ENCODE measurements at regions not wholly inside any gene's neighbourhood (a gene's known extent, or its start where the extent isn't known, plus 50 kb on each side); places are given as distances from the start of the nearest gene placed in this dataset.
"Not testable (repeated sequence)": the region's sequence is repeated elsewhere in the genome, so short reads cannot be mapped to it uniquely, and the experiment has no call there.

- H3K4me2 ChIP-seq (ENCODE audit: low read length) = no peak overlapping the region
- no peak overlapping the region for H2AFZ ChIP-seq
- no peak overlapping the region for H3K9ac ChIP-seq
- no peaks in the 10 kb centered on the region for H3K36me3 ChIP-seq (ENCODE audit: control insufficient read depth, insufficient read depth, low read length)
- H3K27ac ChIP-seq = no peak overlapping the region
- no peaks in the 10 kb centered on the region for H3K79me2 ChIP-seq
- H3K9me3 ChIP-seq (ENCODE audit: control insufficient read depth, low read length) = no peaks in the 10 kb centered on the region
- H3K27me3 ChIP-seq (ENCODE audit: control insufficient read depth, insufficient read depth, low read length) = no peaks in the 10 kb centered on the region
- H3K4me1 ChIP-seq = no peaks in the 10 kb centered on the region
- H3K4me3 ChIP-seq (ENCODE audit: low read depth, low read length) = no peak overlapping the region
- TF ChIP-seq CTCF (IDR thresholded peaks at IDR 0.05) = no peak
These were observed 179.8 kb upstream of the NRXN3 start for GRCh38 chr14:77990337-77990736.

GRCh38 chr14:77991128-77991772 lies 178.9 kb upstream of the NRXN3 start:
- Histone ChIP-seq H3K4me2 (ENCODE audit: low read length) (no peak overlapping the region), H3K79me2 (no peaks in the 10 kb centered on the region), H3K4me1 (no peaks in the 10 kb centered on the region), H3K4me3 (ENCODE audit: low read depth, low read length) (no peak overlapping the region), H3K9ac (no peak overlapping the region), H3K36me3 (ENCODE audit: control insufficient read depth, insufficient read depth, low read length) (no peaks in the 10 kb centered on the region), H3K27me3 (ENCODE audit: control insufficient read depth, insufficient read depth, low read length) (no peaks in the 10 kb centered on the region), H2AFZ (no peak overlapping the region), H3K27ac (no peak overlapping the region), H3K9me3 (ENCODE audit: control insufficient read depth, low read length) (no peaks in the 10 kb centered on the region)
- peak; percentile 30 for TF ChIP-seq CTCF (IDR thresholded peaks at IDR 0.05)

GRCh38 chr14:78005325-78005724 lies 164.8 kb upstream of the NRXN3 start:
- H3K9me3 ChIP-seq (ENCODE audit: control insufficient read depth, low read length) = no peaks in the 10 kb centered on the region
- no peaks in the 10 kb centered on the region for H3K27me3 ChIP-seq (ENCODE audit: control insufficient read depth, insufficient read depth, low read length)
- H3K79me2 ChIP-seq = no peaks in the 10 kb centered on the region
- TF ChIP-seq CTCF (IDR thresholded peaks at IDR 0.05) = no peak
- H3K4me2 ChIP-seq (ENCODE audit: low read length) = no peak overlapping the region
- no peak overlapping the region for H3K4me3 ChIP-seq (ENCODE audit: low read depth, low read length)
- no peak overlapping the region for H3K27ac ChIP-seq
- H2AFZ ChIP-seq = no peak overlapping the region
- H3K4me1 ChIP-seq = no peaks in the 10 kb centered on the region
- no peaks in the 10 kb centered on the region for H3K36me3 ChIP-seq (ENCODE audit: control insufficient read depth, insufficient read depth, low read length)
- H3K9ac ChIP-seq = no peak overlapping the region

GRCh38 chr14:78007160-78007559 lies 163.0 kb upstream of the NRXN3 start:
- no peaks in the 10 kb centered on the region for H3K27me3 ChIP-seq (ENCODE audit: control insufficient read depth, insufficient read depth, low read length)
- H3K27ac ChIP-seq = no peak overlapping the region
- no peaks in the 10 kb centered on the region for H3K4me1 ChIP-seq
- H3K9me3 ChIP-seq (ENCODE audit: control insufficient read depth, low read length) = no peaks in the 10 kb centered on the region
- no peak overlapping the region for H3K4me3 ChIP-seq (ENCODE audit: low read depth, low read length)
- no peaks in the 10 kb centered on the region for H3K36me3 ChIP-seq (ENCODE audit: control insufficient read depth, insufficient read depth, low read length)
- H3K9ac ChIP-seq = no peak overlapping the region
- no peak overlapping the region for H2AFZ ChIP-seq
- no peaks in the 10 kb centered on the region for H3K79me2 ChIP-seq
- H3K4me2 ChIP-seq (ENCODE audit: low read length) = no peak overlapping the region
- no peak for TF ChIP-seq CTCF (IDR thresholded peaks at IDR 0.05)

- Histone ChIP-seq H3K9ac (no peak overlapping the region), H3K27me3 (ENCODE audit: control insufficient read depth, insufficient read depth, low read length) (no peaks in the 10 kb centered on the region)
These were observed 159.5 kb upstream of the NRXN3 start for GRCh38 chr14:78010688-78011087.

GRCh38 chr14:78013911-78014310 lies 156.3 kb upstream of the NRXN3 start:
- H3K36me3 ChIP-seq (ENCODE audit: control insufficient read depth, insufficient read depth, low read length); H3K4me1 ChIP-seq; H3K9ac ChIP-seq; H3K4me2 ChIP-seq (ENCODE audit: low read length); H3K27me3 ChIP-seq (ENCODE audit: control insufficient read depth, insufficient read depth, low read length); H3K27ac ChIP-seq; H3K4me3 ChIP-seq (ENCODE audit: low read depth, low read length); H2AFZ ChIP-seq; H3K9me3 ChIP-seq (ENCODE audit: control insufficient read depth, low read length); H3K79me2 ChIP-seq: not testable (repeated sequence)

More at GRCh38 chr14:78010688-78011087, 159.5 kb upstream of the NRXN3 start:
- Histone ChIP-seq H3K9me3 (ENCODE audit: control insufficient read depth, low read length) (no peaks in the 10 kb centered on the region), H3K4me3 (ENCODE audit: low read depth, low read length) (no peak overlapping the region), H3K4me2 (ENCODE audit: low read length) (no peak overlapping the region), H3K79me2 (no peaks in the 10 kb centered on the region), H3K4me1 (no peaks in the 10 kb centered on the region), H3K36me3 (ENCODE audit: control insufficient read depth, insufficient read depth, low read length) (no peaks in the 10 kb centered on the region), H3K27ac (no peak overlapping the region), H2AFZ (no peak overlapping the region)
- TF ChIP-seq CTCF (IDR thresholded peaks at IDR 0.05) = no peak

All from parathyroid adenoma (tissue), 2 donors.